Liver (tissue), 8 donors: ENCODE measurements at regions not wholly inside any gene's neighbourhood (a gene's known extent, or its start where the extent isn't known, plus 50 kb on each side); places are given as distances from the start of the nearest gene placed in this dataset.

Source experiments
- DNase-seq: peaks from one replicate; pipeline ENCODE4 v3.0.0-alpha.2; 2017; ENCODE audit warnings: low spot score
- H3K27ac ChIP-seq, 2 donors: one replicate each; pipeline ENCODE4 v1.7.0; 2013; ENCODE audit warnings: inconsistent platforms in 2 of 2, low read length in 2 of 2, control low read depth in 1 of 2, low read depth in 1 of 2, mild to moderate bottlenecking in 1 of 2
- H3K27me3 ChIP-seq, 4 donors: one replicate each; pipeline versions ENCODE4 v1.6.1 to v1.7.0; 2013; ENCODE audit warnings: low read length in 3 of 4, inconsistent platforms in 1 of 4, mild to moderate bottlenecking in 1 of 4, moderate library complexity in 1 of 4; ENCODE audit not compliant: control insufficient read depth in 4 of 4, insufficient read depth in 4 of 4
- H3K36me3 ChIP-seq, 4 donors: one replicate each; pipeline versions ENCODE4 v1.6.1 to v1.7.0; 2013; ENCODE audit warnings: low read length in 3 of 4, mild to moderate bottlenecking in 3 of 4, low read depth in 1 of 4, moderate library complexity in 1 of 4; ENCODE audit not compliant: control insufficient read depth in 4 of 4, insufficient read depth in 3 of 4
- H3K4me1 ChIP-seq, 4 donors: one replicate each; pipeline versions ENCODE4 v1.6.1 to v1.7.0; 2013; ENCODE audit warnings: low read length in 3 of 4, mild to moderate bottlenecking in 3 of 4, moderate library complexity in 1 of 4; ENCODE audit not compliant: control insufficient read depth in 4 of 4, insufficient read depth in 4 of 4
- H3K4me3 ChIP-seq, 3 donors: one replicate each; pipeline versions ENCODE4 v1.6.1 to v1.7.0; 2013; ENCODE audit warnings: low read length in 3 of 3, control low read depth in 1 of 3, low read depth in 1 of 3, mild to moderate bottlenecking in 1 of 3
- H3K9ac ChIP-seq, 2 donors: one replicate each; pipeline ENCODE4 v1.7.0; 2013; ENCODE audit warnings: low read length in 2 of 2, mild to moderate bottlenecking in 2 of 2, moderate library complexity in 2 of 2, control low read depth in 1 of 2, low read depth in 1 of 2
- H3K9me3 ChIP-seq, 4 donors: one replicate each; pipeline versions ENCODE4 v1.6.1 to v1.7.0; 2013; ENCODE audit warnings: low read length in 3 of 4; ENCODE audit not compliant: control insufficient read depth in 4 of 4
- EGR1 ChIP-seq, 2 donors: IDR thresholded peaks; 2 replicates each; pipeline ENCODE4 v1.6.1; 2016 to 2018; ENCODE audit warnings: antibody characterized with exemption in 2 of 2, low read depth in 2 of 2
- FOXA1 ChIP-seq: IDR thresholded peaks from 2 replicates; pipeline ENCODE4 v1.6.1; 2016; ENCODE audit warnings: antibody characterized with exemption
- FOXA2 ChIP-seq: IDR thresholded peaks from 2 replicates; pipeline ENCODE4 v1.6.1; 2016; ENCODE audit warnings: antibody characterized with exemption
- GABPA ChIP-seq, 2 donors: IDR thresholded peaks in 1 of 2; conservative IDR thresholded peaks in 1 of 2; 2 replicates each; pipeline ENCODE4 v1.6.1; 2016; ENCODE audit warnings: antibody characterized with exemption in 2 of 2, mild to moderate bottlenecking in 1 of 2, moderate library complexity in 1 of 2
- HNF4A ChIP-seq, 2 donors: conservative IDR thresholded peaks; 2 replicates each; pipeline ENCODE4 v1.6.1; 2016; ENCODE audit warnings: antibody characterized with exemption in 2 of 2, mild to moderate bottlenecking in 2 of 2
- HNF4G ChIP-seq: IDR thresholded peaks from 2 replicates; pipeline ENCODE4 v1.6.1; 2016; ENCODE audit warnings: antibody characterized with exemption
- JUND ChIP-seq, 2 donors: IDR thresholded peaks; 2 replicates each; pipeline ENCODE4 v1.6.1; 2016; ENCODE audit warnings: antibody characterized with exemption in 2 of 2
- NR2F2 ChIP-seq: IDR thresholded peaks from 2 replicates; pipeline ENCODE4 v1.6.1; 2016; ENCODE audit warnings: antibody characterized with exemption
- RAD21 ChIP-seq, 2 donors: IDR thresholded peaks; 2 replicates each; pipeline ENCODE4 v1.6.1; 2016; ENCODE audit warnings: antibody characterized with exemption in 2 of 2, mild to moderate bottlenecking in 2 of 2
- RXRA ChIP-seq, 2 donors: IDR thresholded peaks; 2 replicates each; pipeline ENCODE4 v1.6.1; 2017 to 2018; ENCODE audit warnings: antibody characterized with exemption in 2 of 2, mild to moderate bottlenecking in 1 of 2
- SP1 ChIP-seq: IDR thresholded peaks from 2 replicates; pipeline ENCODE4 v1.6.1; 2018; ENCODE audit warnings: antibody characterized with exemption, mild to moderate bottlenecking
- TAF1 ChIP-seq: conservative IDR thresholded peaks from 2 replicates; pipeline ENCODE4 v1.6.1; 2016; ENCODE audit warnings: antibody characterized with exemption, mild to moderate bottlenecking
- YY1 ChIP-seq: IDR thresholded peaks from 2 replicates; pipeline ENCODE4 v1.6.1; 2016; ENCODE audit warnings: antibody characterized with exemption, mild to moderate bottlenecking
- WGBS: extraction: QIAGEN DNeasy Blood & Tissue Kit; methylation state at CpG from one replicate; pipeline ENCODE4 v1.1.7; 2013; 5-methylcytosine and 5-hydroxymethylcytosine counted together
- TF ChIP-seq, protein P1 (sequence below): IDR thresholded peaks from 2 replicates; pipeline ENCODE4 v1.6.1; 2016; ENCODE audit warnings: antibody characterized with exemption
- TF ChIP-seq, protein P2 (sequence below): IDR thresholded peaks from 2 replicates; pipeline ENCODE4 v1.6.1; 2016; ENCODE audit warnings: antibody characterized with exemption
- TF ChIP-seq, protein P3 (sequence below): IDR thresholded peaks from 2 replicates; pipeline ENCODE4 v1.6.1; 2016; ENCODE audit warnings: antibody characterized with exemption
- TF ChIP-seq, protein P4 (sequence below): fragments of 150-350 bp; IDR thresholded peaks from 2 replicates; pipeline ENCODE4 v1.5.1; 2017; ENCODE audit warnings: improper control_type of control experiment, low read depth, low read length; ENCODE audit not compliant: missing input control
- TF ChIP-seq, protein P5 (sequence below): IDR thresholded peaks from 2 replicates; pipeline ENCODE4 v1.6.1; 2016; ENCODE audit warnings: antibody characterized with exemption, mild to moderate bottlenecking
- donor health status: healthy.
- donor health status: healthy.
- donor health status: healthy.
- donor health status: healthy.
- donor health status: healthy.

DNA sequence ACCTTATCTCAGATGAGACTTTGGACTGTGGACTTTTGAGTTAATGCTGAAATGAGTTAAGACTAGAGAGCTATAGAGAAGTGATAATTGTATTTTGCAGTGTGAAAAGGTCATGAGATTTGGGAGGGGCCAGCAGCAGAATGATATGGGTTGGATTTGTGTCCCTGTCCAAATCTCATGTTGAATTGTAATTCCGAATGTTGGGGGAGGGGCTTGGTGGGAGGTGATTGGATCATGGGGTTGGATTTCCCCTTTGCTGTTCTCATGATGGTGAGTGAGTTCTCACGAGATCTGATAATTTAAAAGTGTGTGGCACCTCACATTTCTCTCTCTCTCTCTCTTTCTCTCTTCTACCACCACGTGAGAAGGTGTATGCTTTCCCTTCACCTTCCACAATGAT, 777.8 kb upstream of the LUZP2 start:
- TF ChIP-seq, protein P1, sequence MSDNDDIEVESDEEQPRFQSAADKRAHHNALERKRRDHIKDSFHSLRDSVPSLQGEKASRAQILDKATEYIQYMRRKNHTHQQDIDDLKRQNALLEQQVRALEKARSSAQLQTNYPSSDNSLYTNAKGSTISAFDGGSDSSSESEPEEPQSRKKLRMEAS, result no peak
- TF ChIP-seq, protein P2, sequence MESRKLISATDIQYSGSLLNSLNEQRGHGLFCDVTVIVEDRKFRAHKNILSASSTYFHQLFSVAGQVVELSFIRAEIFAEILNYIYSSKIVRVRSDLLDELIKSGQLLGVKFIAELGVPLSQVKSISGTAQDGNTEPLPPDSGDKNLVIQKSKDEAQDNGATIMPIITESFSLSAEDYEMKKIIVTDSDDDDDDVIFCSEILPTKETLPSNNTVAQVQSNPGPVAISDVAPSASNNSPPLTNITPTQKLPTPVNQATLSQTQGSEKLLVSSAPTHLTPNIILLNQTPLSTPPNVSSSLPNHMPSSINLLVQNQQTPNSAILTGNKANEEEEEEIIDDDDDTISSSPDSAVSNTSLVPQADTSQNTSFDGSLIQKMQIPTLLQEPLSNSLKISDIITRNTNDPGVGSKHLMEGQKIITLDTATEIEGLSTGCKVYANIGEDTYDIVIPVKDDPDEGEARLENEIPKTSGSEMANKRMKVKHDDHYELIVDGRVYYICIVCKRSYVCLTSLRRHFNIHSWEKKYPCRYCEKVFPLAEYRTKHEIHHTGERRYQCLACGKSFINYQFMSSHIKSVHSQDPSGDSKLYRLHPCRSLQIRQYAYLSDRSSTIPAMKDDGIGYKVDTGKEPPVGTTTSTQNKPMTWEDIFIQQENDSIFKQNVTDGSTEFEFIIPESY, result no peak
- no peak for TF ChIP-seq SP1
- TF ChIP-seq, protein P3, sequence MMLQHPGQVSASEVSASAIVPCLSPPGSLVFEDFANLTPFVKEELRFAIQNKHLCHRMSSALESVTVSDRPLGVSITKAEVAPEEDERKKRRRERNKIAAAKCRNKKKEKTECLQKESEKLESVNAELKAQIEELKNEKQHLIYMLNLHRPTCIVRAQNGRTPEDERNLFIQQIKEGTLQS, result no peak
- TF ChIP-seq EGR1 (IDR thresholded peaks at IDR 0.05; ENCODE audit: low read depth in 2 of 2), result no peak
- TF ChIP-seq, protein P4, sequence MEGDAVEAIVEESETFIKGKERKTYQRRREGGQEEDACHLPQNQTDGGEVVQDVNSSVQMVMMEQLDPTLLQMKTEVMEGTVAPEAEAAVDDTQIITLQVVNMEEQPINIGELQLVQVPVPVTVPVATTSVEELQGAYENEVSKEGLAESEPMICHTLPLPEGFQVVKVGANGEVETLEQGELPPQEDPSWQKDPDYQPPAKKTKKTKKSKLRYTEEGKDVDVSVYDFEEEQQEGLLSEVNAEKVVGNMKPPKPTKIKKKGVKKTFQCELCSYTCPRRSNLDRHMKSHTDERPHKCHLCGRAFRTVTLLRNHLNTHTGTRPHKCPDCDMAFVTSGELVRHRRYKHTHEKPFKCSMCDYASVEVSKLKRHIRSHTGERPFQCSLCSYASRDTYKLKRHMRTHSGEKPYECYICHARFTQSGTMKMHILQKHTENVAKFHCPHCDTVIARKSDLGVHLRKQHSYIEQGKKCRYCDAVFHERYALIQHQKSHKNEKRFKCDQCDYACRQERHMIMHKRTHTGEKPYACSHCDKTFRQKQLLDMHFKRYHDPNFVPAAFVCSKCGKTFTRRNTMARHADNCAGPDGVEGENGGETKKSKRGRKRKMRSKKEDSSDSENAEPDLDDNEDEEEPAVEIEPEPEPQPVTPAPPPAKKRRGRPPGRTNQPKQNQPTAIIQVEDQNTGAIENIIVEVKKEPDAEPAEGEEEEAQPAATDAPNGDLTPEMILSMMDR, result no peak
- TF ChIP-seq FOXA2, result no peak
- no peak for TF ChIP-seq GABPA (IDR thresholded peaks at IDR 0.05 in 1 of 2, conservative IDR thresholded peaks at IDR 0.05 in 1 of 2)
- no peak for TF ChIP-seq TAF1
- no peak for TF ChIP-seq HNF4G
- TF ChIP-seq HNF4A (conservative IDR thresholded peaks at IDR 0.05), result no peak
- no peak for TF ChIP-seq FOXA1
- no peak for TF ChIP-seq NR2F2
- no peak for TF ChIP-seq YY1
- TF ChIP-seq RAD21 (IDR thresholded peaks at IDR 0.05), result no peak
- no peak for TF ChIP-seq RXRA (IDR thresholded peaks at IDR 0.05)
- no peak for TF ChIP-seq JUND (IDR thresholded peaks at IDR 0.05)
- TF ChIP-seq, protein P5, sequence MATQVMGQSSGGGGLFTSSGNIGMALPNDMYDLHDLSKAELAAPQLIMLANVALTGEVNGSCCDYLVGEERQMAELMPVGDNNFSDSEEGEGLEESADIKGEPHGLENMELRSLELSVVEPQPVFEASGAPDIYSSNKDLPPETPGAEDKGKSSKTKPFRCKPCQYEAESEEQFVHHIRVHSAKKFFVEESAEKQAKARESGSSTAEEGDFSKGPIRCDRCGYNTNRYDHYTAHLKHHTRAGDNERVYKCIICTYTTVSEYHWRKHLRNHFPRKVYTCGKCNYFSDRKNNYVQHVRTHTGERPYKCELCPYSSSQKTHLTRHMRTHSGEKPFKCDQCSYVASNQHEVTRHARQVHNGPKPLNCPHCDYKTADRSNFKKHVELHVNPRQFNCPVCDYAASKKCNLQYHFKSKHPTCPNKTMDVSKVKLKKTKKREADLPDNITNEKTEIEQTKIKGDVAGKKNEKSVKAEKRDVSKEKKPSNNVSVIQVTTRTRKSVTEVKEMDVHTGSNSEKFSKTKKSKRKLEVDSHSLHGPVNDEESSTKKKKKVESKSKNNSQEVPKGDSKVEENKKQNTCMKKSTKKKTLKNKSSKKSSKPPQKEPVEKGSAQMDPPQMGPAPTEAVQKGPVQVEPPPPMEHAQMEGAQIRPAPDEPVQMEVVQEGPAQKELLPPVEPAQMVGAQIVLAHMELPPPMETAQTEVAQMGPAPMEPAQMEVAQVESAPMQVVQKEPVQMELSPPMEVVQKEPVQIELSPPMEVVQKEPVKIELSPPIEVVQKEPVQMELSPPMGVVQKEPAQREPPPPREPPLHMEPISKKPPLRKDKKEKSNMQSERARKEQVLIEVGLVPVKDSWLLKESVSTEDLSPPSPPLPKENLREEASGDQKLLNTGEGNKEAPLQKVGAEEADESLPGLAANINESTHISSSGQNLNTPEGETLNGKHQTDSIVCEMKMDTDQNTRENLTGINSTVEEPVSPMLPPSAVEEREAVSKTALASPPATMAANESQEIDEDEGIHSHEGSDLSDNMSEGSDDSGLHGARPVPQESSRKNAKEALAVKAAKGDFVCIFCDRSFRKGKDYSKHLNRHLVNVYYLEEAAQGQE, result no peak
- no peak overlapping the region for H3K4me3 ChIP-seq
- H3K4me1 ChIP-seq, result no peaks in the 10 kb centered on the region
- H3K9ac ChIP-seq, result no peak overlapping the region
- no peaks in the 10 kb centered on the region for H3K27me3 ChIP-seq
- no peaks in the 10 kb centered on the region for H3K9me3 ChIP-seq
- 83% methylated on average over 3 of the region's 3 CpGs for WGBS
- H3K36me3 ChIP-seq, result no peaks in the 10 kb centered on the region
- H3K27ac ChIP-seq, result no peak overlapping the region
- DNase-seq, result no peak

DNA sequence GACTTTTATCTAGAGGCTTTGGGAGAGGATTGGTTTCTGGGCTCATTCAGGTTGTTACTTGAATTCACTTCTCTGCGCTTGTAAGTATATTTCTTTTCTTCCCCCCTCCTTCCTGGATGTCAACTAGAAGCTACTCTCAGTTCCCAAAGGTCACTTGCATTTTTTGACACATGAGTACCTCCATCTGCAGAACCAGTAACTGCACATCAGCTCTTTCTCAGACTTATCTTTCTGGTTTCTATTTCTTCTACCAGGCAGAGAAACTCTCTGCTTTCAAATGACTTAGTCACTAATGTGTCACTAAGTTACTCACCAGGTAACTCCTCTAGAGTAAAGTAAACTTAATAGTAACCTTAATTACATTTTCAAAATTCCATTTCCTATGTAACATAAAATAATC, 773.0 kb upstream of the LUZP2 start:
- H3K9me3 ChIP-seq, result no peaks in the 10 kb centered on the region
- no peak overlapping the region for H3K27ac ChIP-seq
- no peak overlapping the region for H3K9ac ChIP-seq
- H3K4me3 ChIP-seq, result no peak overlapping the region
- no peaks in the 10 kb centered on the region for H3K27me3 ChIP-seq
- WGBS, result 84% methylated on average over 1 of the region's 1 CpG
- no peaks in the 10 kb centered on the region for H3K36me3 ChIP-seq
- H3K4me1 ChIP-seq, result no peaks in the 10 kb centered on the region
- no peak for DNase-seq
- TF ChIP-seq EGR1 (IDR thresholded peaks at IDR 0.05; ENCODE audit: low read depth in 2 of 2), result no peak
- TF ChIP-seq RXRA (IDR thresholded peaks at IDR 0.05), result no peak
- TF ChIP-seq YY1, result no peak
- TF ChIP-seq, protein P2, result no peak
- no peak for TF ChIP-seq SP1
- TF ChIP-seq HNF4G, result no peak
- TF ChIP-seq NR2F2, result no peak
- TF ChIP-seq, protein P5, result no peak
- TF ChIP-seq HNF4A (conservative IDR thresholded peaks at IDR 0.05), result no peak
- TF ChIP-seq TAF1, result no peak
- no peak for TF ChIP-seq RAD21 (IDR thresholded peaks at IDR 0.05)
- TF ChIP-seq, protein P3, result no peak
- no peak for TF ChIP-seq JUND (IDR thresholded peaks at IDR 0.05)
- TF ChIP-seq FOXA1, result no peak
- no peak for TF ChIP-seq FOXA2
